Superior temporal gyrus (tissue), 1 donor: ENCODE measurements at regions not wholly inside any gene's neighbourhood (a gene's known extent, or its start where the extent isn't known, plus 50 kb on each side); places are given as distances from the start of the nearest gene placed in this dataset.
"Not testable (repeated sequence)": the region's sequence is repeated elsewhere in the genome, so short reads cannot be mapped to it uniquely, and the experiment has no call there.

Experiments
- DNase-seq: peaks from one replicate; pipeline ENCODE4 v3.0.0-alpha.2; 2016; ENCODE audit errors: extremely low spot score

GRCh38 chr5:177857642-177858200 is 75.0 kb upstream of the FAM153A start:
- DNase-seq = not testable (repeated sequence)

- not testable (repeated sequence) for DNase-seq
Measured at GRCh38 chr5:177856474-177856873, 73.8 kb upstream of the FAM153A start.

- not testable (repeated sequence) for DNase-seq
Measured at GRCh38 chr5:177847914-177848313, 65.2 kb upstream of the FAM153A start.

- not testable (repeated sequence) for DNase-seq
Measured at GRCh38 chr5:177846598-177846997, 63.9 kb upstream of the FAM153A start.

GRCh38 chr5:177845906-177846305 is 63.2 kb upstream of the FAM153A start:
- not testable (repeated sequence) for DNase-seq

- not testable (repeated sequence) for DNase-seq
Measured at GRCh38 chr5:177836191-177836590, 53.5 kb upstream of the FAM153A start.
